ENCODE measurements at regions not wholly inside any gene's neighbourhood (a gene's known extent, or its start where the extent isn't known, plus 50 kb on each side); places are given as distances from the start of the nearest gene placed in this dataset.

GRCh38 chr11:37105427-37105826 lies 507.4 kb upstream of the RAG2 start:
- Mint-ChIP-seq H3K4me3 (ENCODE audit: unreplicated experiment) (no peak overlapping the region), H3K4me1 (ENCODE audit: unreplicated experiment) (no peaks in the 10 kb centered on the region), H3K27ac (ENCODE audit: unreplicated experiment) (no peak overlapping the region), H3K9me3 (ENCODE audit: unreplicated experiment) (no peaks in the 10 kb centered on the region), H3K36me3 (ENCODE audit: low read depth, unreplicated experiment) (no peaks in the 10 kb centered on the region), H3K27me3 (ENCODE audit: unreplicated experiment) (no peaks in the 10 kb centered on the region)
- TF ChIP-seq, protein P1, sequence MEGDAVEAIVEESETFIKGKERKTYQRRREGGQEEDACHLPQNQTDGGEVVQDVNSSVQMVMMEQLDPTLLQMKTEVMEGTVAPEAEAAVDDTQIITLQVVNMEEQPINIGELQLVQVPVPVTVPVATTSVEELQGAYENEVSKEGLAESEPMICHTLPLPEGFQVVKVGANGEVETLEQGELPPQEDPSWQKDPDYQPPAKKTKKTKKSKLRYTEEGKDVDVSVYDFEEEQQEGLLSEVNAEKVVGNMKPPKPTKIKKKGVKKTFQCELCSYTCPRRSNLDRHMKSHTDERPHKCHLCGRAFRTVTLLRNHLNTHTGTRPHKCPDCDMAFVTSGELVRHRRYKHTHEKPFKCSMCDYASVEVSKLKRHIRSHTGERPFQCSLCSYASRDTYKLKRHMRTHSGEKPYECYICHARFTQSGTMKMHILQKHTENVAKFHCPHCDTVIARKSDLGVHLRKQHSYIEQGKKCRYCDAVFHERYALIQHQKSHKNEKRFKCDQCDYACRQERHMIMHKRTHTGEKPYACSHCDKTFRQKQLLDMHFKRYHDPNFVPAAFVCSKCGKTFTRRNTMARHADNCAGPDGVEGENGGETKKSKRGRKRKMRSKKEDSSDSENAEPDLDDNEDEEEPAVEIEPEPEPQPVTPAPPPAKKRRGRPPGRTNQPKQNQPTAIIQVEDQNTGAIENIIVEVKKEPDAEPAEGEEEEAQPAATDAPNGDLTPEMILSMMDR (IDR thresholded peaks at IDR 0.05; ENCODE audit: unreplicated experiment): no peak
- DNase-seq (ENCODE audit: low spot score): no peak

DNA sequence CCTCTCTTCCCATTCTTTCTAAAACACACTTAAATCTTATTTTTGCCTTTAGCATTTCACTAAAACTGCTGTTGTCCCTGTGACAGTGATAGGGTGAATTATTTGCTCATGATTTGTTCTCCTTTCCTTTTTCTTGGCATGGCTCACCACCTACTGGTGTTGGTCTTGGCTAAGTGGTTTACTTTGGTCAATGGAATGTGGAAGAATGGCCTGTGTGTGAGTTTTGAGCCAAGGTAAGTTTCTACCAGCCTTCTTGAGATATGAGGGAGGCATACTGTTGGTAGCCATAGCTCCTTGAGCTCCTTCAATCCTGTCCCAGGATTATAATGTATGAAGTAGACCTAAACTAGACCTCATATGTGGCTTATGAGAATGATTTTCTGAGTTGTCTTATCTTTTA lies 506.3 kb upstream of the RAG2 start:
- no peaks in the 10 kb centered on the region for H3K9me3 Mint-ChIP-seq (ENCODE audit: unreplicated experiment)
- no peaks in the 10 kb centered on the region for H3K36me3 Mint-ChIP-seq (ENCODE audit: low read depth, unreplicated experiment)

GRCh38 chr11:37100008-37100407 lies 502.0 kb upstream of the RAG2 start:
- Mint-ChIP-seq H3K27me3 (ENCODE audit: unreplicated experiment) (no peaks in the 10 kb centered on the region), H3K9me3 (ENCODE audit: unreplicated experiment) (no peaks in the 10 kb centered on the region), H3K27ac (ENCODE audit: unreplicated experiment) (no peak overlapping the region), H3K36me3 (ENCODE audit: low read depth, unreplicated experiment) (no peaks in the 10 kb centered on the region), H3K4me3 (ENCODE audit: unreplicated experiment) (no peak overlapping the region), H3K4me1 (ENCODE audit: unreplicated experiment) (no peaks in the 10 kb centered on the region)
- DNase-seq (ENCODE audit: low spot score): no peak
- TF ChIP-seq, protein P1 (IDR thresholded peaks at IDR 0.05; ENCODE audit: unreplicated experiment): no peak

More for the DNA sequence above, 506.3 kb upstream of the RAG2 start:
- DNase-seq (ENCODE audit: low spot score): no peak
- H3K4me3 Mint-ChIP-seq (ENCODE audit: unreplicated experiment): no peak overlapping the region
- no peaks in the 10 kb centered on the region for H3K27me3 Mint-ChIP-seq (ENCODE audit: unreplicated experiment)
- H3K27ac Mint-ChIP-seq (ENCODE audit: unreplicated experiment): no peak overlapping the region
- H3K4me1 Mint-ChIP-seq (ENCODE audit: unreplicated experiment): no peaks in the 10 kb centered on the region
- TF ChIP-seq, protein P1 (IDR thresholded peaks at IDR 0.05; ENCODE audit: unreplicated experiment): no peak

DNA sequence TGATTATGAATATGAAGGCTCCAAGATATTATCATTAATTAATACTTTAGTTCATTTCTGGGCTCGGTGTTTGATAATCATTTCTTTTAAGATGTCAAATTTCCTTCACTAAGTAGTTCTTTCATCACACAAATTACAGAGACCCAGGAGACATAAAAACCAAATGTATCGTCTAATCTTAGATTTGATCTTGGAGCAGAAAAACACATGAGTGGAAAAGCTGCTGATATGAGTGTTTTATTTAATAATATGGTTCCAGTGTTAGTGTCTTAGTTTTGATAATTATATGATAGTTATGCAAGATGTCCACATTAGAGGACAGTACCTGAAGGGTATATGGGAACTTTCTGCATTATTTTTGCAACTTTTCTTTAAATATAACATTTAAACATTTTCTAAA lies 494.5 kb upstream of the RAG2 start:
- TF ChIP-seq, protein P1 (IDR thresholded peaks at IDR 0.05; ENCODE audit: unreplicated experiment): no peak
- no peaks in the 10 kb centered on the region for H3K36me3 Mint-ChIP-seq (ENCODE audit: low read depth, unreplicated experiment)
- H3K27ac Mint-ChIP-seq (ENCODE audit: unreplicated experiment): no peak overlapping the region
- H3K27me3 Mint-ChIP-seq (ENCODE audit: unreplicated experiment): no peaks in the 10 kb centered on the region
- H3K4me3 Mint-ChIP-seq (ENCODE audit: unreplicated experiment): no peak overlapping the region
- no peak for DNase-seq (ENCODE audit: low spot score)
- no peaks in the 10 kb centered on the region for H3K4me1 Mint-ChIP-seq (ENCODE audit: unreplicated experiment)
- peaks cover 5% of the 10 kb centered on the region for H3K9me3 Mint-ChIP-seq (ENCODE audit: unreplicated experiment)

- Mint-ChIP-seq H3K4me3 (ENCODE audit: unreplicated experiment) (no peak overlapping the region), H3K27me3 (ENCODE audit: unreplicated experiment) (no peaks in the 10 kb centered on the region), H3K27ac (ENCODE audit: unreplicated experiment) (no peak overlapping the region), H3K4me1 (ENCODE audit: unreplicated experiment) (no peaks in the 10 kb centered on the region), H3K9me3 (ENCODE audit: unreplicated experiment) (peaks cover 5% of the 10 kb centered on the region), H3K36me3 (ENCODE audit: low read depth, unreplicated experiment) (no peaks in the 10 kb centered on the region)
- no peak for DNase-seq (ENCODE audit: low spot score)
- TF ChIP-seq, protein P1 (IDR thresholded peaks at IDR 0.05; ENCODE audit: unreplicated experiment): no peak
Observed at GRCh38 chr11:37089439-37089838, 491.4 kb upstream of the RAG2 start.
